VCaP (cell line): ENCODE measurements at regions not wholly inside any gene's neighbourhood (a gene's known extent, or its start where the extent isn't known, plus 50 kb on each side); places are given as distances from the start of the nearest gene placed in this dataset.

Experiments used
- H3K27ac ChIP-seq: fragments of 450-650 bp; 2 replicates; pipeline ENCODE4 v1.5.1; 2017
- TF ChIP-seq, protein P1 (sequence below): fragments of 450-650 bp; conservative IDR thresholded peaks from 2 replicates; pipeline ENCODE4 v1.5.1; 2017; ENCODE audit warnings: mild to moderate bottlenecking, moderate library complexity

DNA sequence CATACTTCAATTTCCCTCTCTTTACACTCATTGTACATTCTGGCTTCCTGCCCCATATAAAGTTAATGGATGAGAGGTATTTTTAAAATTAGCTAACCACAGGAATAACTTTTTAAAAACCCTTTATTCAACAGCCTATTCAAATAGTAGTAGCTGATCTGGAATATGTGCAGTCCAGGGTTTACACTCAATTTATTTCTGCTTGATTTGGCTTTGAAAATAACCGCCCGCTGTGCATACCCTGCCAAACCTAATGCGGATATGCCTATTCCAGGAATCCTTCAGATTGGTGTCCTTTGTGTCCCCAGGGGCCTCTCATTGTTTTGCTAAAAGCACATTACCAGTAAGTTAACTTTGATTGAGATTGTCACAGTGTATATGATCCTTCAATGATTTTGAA lies 1686.2 kb downstream of the PLA2G4A start:
- TF ChIP-seq, protein P1, sequence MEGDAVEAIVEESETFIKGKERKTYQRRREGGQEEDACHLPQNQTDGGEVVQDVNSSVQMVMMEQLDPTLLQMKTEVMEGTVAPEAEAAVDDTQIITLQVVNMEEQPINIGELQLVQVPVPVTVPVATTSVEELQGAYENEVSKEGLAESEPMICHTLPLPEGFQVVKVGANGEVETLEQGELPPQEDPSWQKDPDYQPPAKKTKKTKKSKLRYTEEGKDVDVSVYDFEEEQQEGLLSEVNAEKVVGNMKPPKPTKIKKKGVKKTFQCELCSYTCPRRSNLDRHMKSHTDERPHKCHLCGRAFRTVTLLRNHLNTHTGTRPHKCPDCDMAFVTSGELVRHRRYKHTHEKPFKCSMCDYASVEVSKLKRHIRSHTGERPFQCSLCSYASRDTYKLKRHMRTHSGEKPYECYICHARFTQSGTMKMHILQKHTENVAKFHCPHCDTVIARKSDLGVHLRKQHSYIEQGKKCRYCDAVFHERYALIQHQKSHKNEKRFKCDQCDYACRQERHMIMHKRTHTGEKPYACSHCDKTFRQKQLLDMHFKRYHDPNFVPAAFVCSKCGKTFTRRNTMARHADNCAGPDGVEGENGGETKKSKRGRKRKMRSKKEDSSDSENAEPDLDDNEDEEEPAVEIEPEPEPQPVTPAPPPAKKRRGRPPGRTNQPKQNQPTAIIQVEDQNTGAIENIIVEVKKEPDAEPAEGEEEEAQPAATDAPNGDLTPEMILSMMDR, result no peak
- H3K27ac ChIP-seq, result no peak overlapping the region

DNA sequence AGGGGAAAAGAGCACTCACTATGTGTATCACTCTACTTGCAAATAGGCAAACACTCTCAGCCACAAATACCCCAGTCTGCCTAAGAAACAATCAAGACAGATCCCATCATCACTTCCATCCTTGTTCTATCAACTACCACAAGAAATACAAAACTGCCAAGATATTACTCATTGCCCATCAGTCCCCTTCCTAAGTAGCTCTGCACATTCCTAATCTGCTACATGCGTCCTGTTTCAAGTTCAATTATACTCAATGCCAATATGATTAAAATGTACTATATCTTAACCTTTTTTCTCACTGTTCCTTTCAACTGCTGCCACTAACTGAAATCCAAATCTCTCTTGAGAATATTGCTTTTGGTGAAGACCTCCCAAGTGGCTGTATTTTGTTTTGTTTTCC lies 1688.4 kb downstream of the PLA2G4A start:
- H3K27ac ChIP-seq, result no peak overlapping the region
- TF ChIP-seq, protein P1, result no peak

GRCh38 chr1:188551176-188551575 lies 1722.4 kb downstream of the PLA2G4A start:
- H3K27ac ChIP-seq, result no peak overlapping the region
- TF ChIP-seq, protein P1, result no peak

DNA sequence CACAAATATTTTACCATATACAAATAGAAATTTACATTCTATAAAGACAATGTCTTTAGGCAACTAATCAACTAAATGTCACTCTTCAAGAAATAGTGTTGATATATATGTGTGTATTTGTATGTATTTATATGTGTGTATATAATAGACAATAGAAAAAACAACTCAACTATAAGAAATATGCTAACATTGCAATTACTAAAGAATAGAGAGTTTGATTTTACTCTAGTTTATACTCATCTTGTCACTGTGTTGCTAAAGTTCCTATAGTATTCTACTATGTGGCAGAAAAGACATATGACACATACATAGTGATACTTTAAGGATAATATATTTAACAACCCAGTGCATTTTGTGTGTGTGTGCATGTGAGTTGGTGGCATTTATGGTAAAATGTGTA lies 1728.3 kb downstream of the PLA2G4A start:
- no peak overlapping the region for H3K27ac ChIP-seq
- TF ChIP-seq, protein P1, result no peak

- TF ChIP-seq, protein P1, result no peak
- no peak overlapping the region for H3K27ac ChIP-seq
Observed at GRCh38 chr1:188582911-188583532, 1754.3 kb downstream of the PLA2G4A start.

GRCh38 chr1:188584119-188584518 lies 1755.4 kb downstream of the PLA2G4A start:
- TF ChIP-seq, protein P1, result no peak
- no peak overlapping the region for H3K27ac ChIP-seq

- no peak overlapping the region for H3K27ac ChIP-seq
- TF ChIP-seq, protein P1, result no peak
Observed at GRCh38 chr1:188590641-188591040, 1761.9 kb downstream of the PLA2G4A start.
